ENCODE measurements at regions not wholly inside any gene's neighbourhood (a gene's known extent, or its start where the extent isn't known, plus 50 kb on each side); places are given as distances from the start of the nearest gene placed in this dataset.

- no peak for TF ChIP-seq CTCF (IDR thresholded peaks at IDR 0.05)
- no peak for TF ChIP-seq POLR2A (IDR thresholded peaks at IDR 0.05)
These were observed 480.0 kb upstream of the C9orf72 start for GRCh38 chr9:28053096-28053777.

Measured in thyroid gland (tissue), 4 donors.